IPS-11a (cell line): ENCODE measurements at regions not wholly inside any gene's neighbourhood (a gene's known extent, or its start where the extent isn't known, plus 50 kb on each side); places are given as distances from the start of the nearest gene placed in this dataset.

Experiments used
- H3K4me3 ChIP-seq: one replicate; pipeline ENCODE4 v1.5.1; 2013; ENCODE audit warnings: low read depth, low read length, control low read depth

DNA sequence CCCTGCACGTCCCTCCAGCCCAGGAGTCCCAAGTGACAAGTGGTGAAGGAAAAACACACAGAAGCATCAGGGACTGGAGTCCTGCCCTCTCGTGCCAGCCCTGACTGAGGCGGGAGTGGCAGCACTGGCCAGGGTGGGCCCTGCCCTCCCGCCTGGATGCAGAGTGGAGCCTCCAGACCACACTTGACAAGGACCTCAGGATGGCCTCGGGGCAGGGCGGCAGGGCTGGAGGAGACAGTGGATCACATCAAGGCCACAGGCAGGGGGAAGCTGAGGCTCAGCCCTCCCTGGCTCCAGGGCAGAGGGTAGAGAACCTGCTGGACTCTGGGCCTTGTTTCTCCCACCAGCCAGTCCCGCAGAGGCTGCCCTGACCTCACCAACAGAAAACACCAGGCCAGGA is 128.8 kb upstream of the CDH4 start:
- no peak overlapping the region for H3K4me3 ChIP-seq

DNA sequence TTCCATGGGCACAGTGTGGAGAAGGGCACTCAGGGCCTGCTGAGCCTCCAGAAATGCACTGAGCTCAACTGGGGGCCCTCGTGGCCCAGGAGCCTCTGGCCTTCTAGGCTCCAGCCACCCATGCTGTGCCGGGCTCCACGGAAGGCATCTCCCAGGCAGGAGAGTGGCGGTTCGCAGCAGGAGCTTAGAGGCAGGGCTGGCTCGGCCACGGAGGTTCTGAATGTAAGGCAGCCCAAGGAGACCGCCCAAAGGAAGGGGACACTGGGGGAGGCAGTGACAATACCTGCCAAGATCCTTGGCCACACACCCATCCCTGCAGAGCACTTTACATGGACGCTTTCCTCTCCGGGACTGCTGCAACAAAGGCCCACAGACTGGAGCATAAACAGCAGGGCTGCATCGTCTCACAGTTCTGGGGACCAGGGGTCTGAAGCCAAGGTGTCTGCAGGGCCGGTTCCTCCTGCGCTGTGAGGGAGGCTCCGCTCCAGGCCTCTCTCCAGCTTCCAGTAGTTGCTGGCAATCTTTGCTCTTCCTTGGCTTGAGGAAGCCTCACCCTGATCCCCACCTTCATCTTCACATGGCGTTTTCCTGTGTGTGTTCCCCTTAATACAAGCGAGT is 128.2 kb upstream of the CDH4 start:
- H3K4me3 ChIP-seq: no peak overlapping the region

DNA sequence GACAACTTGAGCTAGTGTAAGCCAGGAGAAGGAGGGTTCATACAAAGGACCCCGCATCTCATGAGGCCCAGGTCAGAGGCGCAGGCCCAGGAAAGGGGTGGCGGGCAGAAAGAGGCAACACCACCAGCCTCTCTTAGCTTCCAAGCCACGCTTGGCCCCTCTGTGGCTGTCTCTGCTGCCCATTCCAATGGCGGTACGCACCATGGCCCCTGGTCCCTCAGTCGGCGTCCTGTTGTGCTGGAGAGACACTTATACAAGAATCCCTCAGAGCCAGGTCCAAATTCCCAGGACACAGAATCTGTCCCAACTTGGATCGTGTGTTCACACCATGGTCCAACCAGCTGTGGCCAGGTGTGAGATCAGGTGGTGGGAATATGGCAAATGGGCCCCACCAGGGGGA is 127.0 kb upstream of the CDH4 start:
- no peak overlapping the region for H3K4me3 ChIP-seq

DNA sequence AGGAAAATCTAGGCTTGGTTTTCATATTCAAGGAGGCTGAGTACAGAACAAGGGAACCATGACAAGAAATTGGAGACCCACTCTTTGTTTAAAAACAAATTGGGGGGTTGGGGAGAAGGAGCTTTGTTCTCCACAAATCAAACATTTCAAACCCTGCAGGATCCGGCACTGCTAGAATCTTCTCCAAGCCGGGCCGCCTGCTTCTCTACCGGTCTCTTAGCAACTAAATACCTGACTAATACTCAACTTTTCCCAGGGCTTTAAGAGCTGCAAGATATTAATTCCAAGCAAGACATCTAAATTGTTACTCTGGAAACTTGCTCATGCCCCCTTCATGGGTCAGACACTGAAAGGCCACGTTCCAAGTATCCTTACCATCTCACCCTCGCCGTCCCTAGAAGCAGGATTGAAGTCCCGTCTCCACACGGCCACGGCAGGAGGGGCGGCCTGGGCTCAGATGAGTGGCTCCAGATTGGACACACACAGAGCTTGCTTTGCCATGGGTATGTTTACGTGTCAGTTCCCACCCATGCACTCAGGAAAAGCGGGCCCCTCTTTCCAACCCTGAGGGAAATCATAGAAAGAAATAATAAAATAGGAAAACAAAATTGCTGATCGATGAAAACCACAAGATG is 126.4 kb upstream of the CDH4 start:
- no peak overlapping the region for H3K4me3 ChIP-seq

DNA sequence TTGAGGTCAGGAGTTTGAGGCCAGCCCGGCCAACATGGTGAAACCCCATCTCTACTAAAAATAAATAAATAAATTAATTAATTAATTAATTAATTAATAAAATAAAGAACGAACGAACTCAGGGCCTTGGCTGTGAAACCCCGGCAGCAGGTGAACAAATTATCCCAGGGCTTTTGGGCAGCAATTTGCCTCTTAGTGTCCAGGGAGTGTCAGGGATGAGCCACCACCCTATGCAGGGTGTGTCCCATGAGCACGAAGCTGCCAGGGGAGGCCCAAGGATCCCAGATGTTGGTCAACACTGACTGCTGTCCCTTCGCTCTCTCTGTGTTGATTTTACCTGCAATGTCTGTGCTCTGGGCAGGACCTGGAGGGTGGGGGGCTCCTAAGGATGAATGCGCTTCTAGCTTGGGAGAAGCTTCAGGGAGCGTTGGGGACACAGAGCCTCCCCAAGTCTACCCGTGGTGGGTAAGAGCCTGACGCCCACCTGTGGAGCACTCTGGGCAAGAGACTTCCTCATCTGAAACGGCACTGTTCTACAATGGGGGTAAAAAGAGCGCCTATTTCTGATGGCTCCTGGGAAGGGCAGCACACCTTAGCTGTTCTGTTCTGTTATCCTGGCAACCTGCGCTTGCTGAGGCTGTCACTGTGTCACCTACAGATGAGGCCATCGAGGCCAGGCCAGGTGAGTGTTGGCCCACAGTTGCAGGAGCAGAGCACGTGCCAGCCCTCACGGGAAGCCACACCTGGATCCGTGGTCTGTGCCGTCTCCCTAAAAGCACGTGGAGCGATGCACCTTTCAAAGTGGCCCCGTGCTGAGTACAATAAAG is 125.5 kb upstream of the CDH4 start:
- no peak overlapping the region for H3K4me3 ChIP-seq

DNA sequence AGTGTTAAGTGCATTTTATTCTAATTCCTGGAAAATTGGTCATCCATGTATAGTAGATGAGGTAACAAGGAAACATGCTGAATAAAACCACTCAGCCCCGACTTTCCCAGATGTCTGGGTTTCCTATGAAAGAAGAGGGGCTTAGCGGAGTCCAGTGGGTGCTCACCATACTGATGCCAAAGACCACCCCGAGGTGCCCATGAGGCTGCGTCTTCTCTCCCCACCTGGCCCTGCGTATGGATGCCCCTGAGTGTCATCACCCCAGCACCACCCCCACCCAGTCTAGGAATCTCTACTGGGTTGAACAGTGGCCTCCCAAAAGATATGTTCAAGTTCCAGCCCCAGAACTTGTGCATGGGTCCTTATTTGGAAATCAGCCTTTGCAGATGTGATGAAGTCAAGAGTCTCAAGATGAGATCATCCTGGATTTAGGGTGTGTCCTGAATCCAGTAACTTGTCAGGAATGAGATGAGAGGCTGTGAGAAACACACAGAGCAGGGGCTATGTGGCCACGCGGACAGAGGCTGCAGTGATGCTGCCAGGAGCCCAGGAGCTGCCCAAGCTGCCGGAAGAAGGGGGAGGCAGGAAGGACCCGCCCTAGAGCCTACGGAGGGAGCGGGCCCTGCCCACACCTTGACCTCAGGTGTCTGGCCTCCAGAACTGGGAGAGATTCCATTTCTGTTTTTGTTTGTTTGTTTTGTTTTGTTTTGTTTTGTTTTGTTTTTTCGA is 124.6 kb upstream of the CDH4 start:
- H3K4me3 ChIP-seq: no peak overlapping the region

DNA sequence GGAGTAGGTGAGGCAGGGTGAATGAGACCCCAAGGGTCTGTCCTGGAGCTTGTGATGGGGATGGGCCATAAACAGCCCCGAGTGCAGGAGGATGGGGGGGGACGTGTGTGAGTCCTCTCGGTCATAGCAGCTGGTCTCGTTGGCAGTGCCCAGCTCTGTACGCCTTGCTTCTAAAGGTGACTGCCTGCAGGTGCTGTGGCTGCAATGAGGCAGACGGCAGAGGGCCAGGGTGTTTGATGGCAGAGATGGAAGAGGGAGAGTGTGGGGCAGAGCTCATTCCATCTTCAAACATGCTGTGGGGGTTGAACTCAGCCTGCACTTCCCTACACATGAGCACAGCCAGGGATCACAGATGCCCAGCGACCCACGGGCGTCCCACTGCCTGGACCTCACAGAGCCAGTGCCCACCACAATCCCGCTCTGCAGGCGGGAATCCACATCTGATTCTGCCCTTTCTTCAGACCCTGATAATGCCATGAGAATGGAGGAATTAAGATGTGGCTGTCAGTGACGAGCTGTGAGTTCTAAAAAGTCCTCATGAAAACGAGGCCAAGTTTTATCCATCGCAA is 123.3 kb upstream of the CDH4 start:
- no peak overlapping the region for H3K4me3 ChIP-seq

DNA sequence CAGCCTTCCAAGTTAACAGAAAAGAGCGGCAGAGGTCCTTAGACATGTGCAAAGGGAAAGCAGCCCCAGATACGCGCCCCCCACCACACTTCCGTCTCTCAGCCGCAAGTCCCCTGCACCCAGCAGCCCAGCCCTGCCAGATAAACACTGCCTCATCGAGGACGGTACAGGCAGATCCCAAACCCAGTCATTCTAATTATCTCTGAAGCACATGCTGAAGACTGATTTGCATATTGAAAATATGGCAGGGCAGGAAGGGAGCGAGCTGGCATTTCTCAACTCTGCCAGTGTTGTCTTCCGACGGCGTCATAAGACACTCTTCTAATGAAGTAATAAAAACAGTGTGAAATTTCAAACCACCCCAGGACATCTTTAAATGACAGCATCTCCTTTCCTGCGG is 122.8 kb upstream of the CDH4 start:
- no peak overlapping the region for H3K4me3 ChIP-seq

DNA sequence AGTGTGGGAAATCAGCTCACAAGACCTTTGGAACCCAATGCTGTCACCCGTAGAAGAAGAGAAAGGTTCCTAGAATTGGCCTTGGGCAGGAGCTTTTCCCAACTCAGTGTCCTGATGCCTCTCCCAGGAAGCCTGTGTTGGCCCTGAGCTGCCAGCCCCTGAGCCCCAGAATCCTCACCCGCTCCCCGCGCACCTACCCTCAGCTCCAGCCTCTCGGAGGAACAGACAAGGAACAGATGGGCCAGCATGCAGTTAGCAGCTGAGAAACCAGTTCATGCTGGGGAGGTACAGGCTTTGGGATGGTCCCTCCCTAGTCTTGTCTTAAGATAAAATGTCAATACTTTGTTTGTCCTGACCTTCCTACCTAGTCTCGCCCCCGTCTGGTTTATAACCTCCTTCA is 121.9 kb upstream of the CDH4 start:
- H3K4me3 ChIP-seq: no peak overlapping the region

DNA sequence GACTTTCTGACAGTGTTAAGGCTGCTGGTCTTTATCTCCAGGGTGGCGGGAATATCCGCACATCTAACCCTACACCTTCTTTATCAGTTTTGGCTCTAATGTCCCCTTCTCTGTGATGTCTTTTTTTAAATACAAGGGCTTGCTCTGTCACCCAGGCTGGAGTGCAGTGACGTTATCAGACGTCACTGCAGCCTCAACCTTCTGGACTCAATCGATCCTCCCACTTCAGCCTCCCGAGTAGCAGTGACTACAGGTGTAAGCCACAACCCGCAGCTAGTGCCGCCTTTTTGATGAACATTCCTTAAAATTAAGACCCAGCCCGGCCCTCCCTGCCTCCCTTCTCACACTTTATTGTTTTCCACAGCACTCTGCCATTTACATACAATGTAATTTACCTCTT is 120.1 kb upstream of the CDH4 start:
- H3K4me3 ChIP-seq: no peak overlapping the region

DNA sequence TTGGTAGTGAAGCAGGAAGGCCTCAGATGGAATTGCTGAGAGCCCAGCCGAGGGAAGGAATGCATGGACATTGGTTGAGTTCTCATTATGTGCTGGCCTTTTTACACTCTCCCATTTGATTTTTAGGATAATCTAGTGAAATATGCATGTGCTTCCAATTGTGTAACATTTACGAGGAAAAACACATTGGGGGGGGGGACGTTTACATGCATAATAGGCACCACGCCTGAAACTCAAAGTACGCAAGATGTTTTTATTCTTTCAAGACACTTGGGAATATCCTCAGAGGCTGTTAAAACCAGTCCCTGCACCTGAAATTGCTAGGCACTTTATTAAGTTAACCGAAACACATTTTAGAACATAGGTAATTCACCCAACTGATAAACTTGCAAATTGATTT is 118.5 kb upstream of the CDH4 start:
- H3K4me3 ChIP-seq: no peak overlapping the region

DNA sequence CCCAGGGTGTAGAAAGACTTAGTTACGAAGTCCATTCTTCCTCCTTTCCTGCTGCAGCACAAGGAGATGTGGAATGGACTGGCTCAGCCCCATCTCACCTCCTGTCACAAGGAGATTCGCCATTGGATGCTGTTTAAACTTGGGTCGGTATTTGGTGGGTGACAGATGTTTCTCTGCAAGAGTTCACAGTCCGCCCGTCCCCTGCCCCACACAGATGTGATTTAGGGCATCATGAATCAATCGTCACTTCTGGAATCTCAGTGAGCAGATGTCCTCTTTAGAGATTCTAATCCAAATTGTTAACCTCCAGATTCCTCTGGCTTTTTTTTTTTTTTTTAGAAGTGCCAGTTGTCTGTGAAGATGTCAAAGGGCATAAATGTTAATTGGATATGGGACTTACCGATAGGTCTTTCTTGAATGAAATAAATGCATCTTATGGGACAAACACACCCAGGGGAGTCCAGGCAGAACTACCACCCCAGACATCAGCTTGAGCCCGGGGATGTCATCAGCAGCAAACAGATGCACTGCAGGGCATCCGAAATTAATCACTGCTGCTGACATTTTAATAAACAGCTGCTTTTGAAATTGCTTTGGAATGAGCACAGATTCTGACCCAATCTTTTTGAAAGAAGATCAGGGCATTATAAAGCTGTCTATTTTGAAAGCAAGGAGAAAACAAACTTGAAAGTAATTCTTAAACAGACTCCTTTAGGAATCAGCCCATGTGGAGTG is 117.6 kb upstream of the CDH4 start:
- H3K4me3 ChIP-seq: no peak overlapping the region

DNA sequence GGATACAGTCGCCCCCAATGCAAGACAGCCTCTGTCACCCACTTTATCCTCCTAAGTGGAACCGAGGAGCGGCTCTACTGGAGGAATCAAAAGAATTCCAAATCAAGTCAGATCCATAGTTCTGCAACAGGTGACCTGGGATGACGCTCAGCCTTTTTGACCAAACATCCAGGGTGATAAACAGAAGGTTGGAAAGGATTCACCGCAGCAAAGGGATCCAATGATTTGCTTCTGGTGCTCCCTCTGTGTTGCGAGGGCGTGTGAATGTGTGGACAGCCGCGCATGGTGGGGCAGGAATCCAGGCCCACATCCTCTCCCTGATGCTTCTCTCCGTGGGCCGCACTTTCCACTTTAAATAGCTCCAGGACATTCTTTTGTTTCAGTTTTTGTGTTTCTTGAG is 116.8 kb upstream of the CDH4 start:
- no peak overlapping the region for H3K4me3 ChIP-seq

DNA sequence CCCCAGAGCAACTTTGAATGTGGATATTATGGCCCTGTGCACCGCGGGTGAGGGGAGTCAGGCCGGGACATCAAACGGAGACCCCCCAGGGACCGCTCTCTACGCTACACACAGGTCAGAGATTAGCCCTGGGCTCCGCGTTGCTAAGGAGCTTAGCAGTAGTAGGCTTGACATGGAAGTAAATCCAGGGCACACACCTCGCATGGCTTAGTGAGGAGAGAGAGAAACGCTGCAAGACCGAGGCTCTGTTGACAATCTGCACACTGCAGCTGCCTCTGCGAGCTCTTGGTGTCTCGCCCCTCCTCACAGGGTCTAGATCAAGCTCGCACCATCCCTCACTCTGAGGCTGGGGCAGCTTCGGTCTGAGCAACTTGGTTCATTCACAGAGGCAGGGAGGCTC is 116.1 kb upstream of the CDH4 start:
- no peak overlapping the region for H3K4me3 ChIP-seq

DNA sequence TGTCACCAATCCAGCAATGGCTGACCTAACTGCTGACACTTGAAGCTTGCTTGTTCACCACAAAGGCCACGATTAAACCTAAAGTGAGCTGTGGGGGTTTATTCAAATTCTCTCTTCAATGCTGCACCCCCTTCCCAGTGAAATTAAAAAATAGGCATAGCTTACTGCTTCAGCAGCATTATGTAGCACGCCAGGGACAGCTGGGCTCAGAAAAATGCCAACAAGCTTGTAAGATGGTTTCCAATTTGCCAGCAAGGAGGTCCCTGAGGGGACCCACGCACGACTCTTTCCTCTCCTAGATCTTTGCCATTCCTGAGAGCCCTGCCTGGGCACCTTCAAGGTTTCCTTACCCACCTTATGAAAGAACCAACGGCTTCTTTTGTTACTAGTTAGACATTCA is 113.5 kb upstream of the CDH4 start:
- no peak overlapping the region for H3K4me3 ChIP-seq

DNA sequence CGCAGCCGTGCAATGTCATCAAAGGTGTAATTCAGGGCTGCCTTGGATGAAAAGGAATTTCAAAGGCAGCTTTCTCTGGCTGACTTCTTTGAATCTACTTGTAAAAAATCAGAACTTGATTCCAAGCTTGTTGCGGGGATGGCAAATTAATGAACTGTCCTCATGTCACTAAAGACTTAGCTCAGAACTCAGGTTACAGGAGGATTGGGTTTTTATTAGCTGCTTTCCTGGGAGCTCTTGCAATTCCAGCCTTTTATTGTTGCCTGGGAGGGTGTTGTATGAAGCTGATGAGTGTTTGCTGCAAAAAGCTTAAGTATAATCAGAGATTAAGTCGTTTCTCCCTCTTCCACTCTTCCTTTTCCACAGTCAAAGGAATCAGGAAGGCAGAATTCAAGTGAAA is 113.0 kb upstream of the CDH4 start:
- H3K4me3 ChIP-seq: no peak overlapping the region

DNA sequence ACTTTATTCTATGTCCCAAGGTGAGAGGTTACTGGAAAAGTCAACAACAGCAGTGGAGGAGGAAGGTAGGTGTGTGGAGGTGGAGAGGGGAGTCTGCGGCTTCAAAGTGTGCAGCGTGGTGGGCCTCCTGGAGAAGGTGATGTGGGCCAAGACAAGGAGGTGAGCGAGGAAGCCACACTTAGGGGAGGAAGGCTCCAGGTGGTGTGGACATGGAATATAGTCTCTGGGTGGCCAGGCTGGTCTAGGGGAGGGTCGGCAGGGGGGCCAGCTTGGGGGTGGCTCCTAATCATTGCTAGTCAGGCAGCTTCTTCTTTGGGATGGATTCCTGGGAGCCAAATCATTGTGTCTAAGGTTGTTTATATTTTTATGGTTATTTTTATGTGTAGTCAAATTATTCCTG is 111.5 kb upstream of the CDH4 start:
- no peak overlapping the region for H3K4me3 ChIP-seq

DNA sequence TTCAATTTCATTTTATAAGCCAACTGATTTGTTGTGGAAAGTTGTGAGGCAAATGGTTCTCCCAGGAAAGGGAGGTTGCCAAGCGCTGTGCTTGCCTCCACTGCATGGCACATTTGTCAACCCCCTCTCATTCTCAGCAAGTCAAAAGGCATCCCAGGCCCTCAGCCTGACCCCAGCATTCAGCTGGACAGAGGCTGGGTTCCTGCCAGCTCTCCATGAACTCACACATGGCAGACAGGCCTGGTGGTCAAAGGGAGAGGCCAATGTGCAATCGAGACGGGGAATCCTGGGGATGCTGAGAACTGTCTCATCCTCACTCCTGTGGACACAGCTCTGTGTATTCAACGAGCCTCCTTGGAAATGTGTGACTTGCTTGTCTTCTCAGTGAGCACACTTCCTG is 106.0 kb upstream of the CDH4 start:
- H3K4me3 ChIP-seq: no peak overlapping the region

DNA sequence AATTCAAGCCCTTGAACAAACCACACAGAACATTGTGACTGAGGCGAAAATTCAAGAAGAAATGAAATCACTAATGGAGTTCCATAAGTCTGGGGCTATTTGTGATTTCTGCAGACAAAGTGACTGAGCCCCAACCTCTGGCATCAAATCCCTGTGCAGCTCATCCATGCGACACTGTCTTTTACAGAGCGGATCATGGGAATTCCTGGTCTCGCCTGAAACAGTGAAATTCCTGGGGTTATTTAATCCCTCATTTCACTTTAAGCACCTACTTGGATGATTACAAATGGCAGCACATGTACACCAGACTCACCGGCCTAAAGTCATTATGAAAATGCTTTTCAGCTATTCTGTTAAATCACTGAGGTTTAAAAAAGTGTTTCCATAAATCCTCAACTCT is 102.4 kb upstream of the CDH4 start:
- H3K4me3 ChIP-seq: no peak overlapping the region

DNA sequence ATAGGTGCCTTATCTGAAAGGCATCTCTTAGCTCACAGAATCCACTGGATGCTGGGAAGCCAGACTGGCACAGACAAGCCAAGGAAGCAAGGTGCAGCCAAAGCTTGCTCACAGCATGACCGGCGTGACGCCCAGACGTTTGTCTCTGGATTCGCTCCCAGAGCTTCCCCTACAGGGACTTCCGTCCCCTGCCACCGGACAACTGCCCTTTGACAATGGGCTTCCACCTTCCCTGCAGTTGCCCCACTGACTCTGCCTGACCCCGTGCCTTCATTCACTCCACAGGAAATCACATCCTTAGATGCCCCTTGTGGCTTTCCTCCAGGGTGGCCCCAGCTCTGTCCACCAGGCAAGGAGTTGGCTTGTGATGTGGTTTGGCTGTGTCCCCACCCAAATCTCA is 94.8 kb upstream of the CDH4 start:
- no peak overlapping the region for H3K4me3 ChIP-seq
